ENCODE measurements at regions not wholly inside any gene's neighbourhood (a gene's known extent, or its start where the extent isn't known, plus 50 kb on each side); places are given as distances from the start of the nearest gene placed in this dataset.

GRCh38 chr6:121984956-121985355 is 414.5 kb upstream of the HSF2 start:
- WGBS, 2 donors = 78% methylated on average over 3 of the region's 3 CpGs; no CpG with 5 or more reads in 1 of the 2 donors
- DNase-seq = no peak
- Histone ChIP-seq H3K4me1 (no peaks in the 10 kb centered on the region), H3K4me3 (replicated peaks in 1 of 3) (no peak overlapping the region), H3K27ac (no peak overlapping the region), H3K36me3 (no peaks in the 10 kb centered on the region), H3K27me3 (no peaks in the 10 kb centered on the region), H3K9me3 (no peaks in the 10 kb centered on the region)
- intact Hi-C loops (cut with DNase I) = no loop called here
- no peak for TF ChIP-seq POLR2A (IDR thresholded peaks at IDR 0.05)
- TF ChIP-seq, protein P1, sequence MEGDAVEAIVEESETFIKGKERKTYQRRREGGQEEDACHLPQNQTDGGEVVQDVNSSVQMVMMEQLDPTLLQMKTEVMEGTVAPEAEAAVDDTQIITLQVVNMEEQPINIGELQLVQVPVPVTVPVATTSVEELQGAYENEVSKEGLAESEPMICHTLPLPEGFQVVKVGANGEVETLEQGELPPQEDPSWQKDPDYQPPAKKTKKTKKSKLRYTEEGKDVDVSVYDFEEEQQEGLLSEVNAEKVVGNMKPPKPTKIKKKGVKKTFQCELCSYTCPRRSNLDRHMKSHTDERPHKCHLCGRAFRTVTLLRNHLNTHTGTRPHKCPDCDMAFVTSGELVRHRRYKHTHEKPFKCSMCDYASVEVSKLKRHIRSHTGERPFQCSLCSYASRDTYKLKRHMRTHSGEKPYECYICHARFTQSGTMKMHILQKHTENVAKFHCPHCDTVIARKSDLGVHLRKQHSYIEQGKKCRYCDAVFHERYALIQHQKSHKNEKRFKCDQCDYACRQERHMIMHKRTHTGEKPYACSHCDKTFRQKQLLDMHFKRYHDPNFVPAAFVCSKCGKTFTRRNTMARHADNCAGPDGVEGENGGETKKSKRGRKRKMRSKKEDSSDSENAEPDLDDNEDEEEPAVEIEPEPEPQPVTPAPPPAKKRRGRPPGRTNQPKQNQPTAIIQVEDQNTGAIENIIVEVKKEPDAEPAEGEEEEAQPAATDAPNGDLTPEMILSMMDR (IDR thresholded peaks at IDR 0.05) = no peak

GRCh38 chr6:121993362-121993761 is 406.1 kb upstream of the HSF2 start:
- TF ChIP-seq, protein P1 (IDR thresholded peaks at IDR 0.05) = no peak
- no peak for TF ChIP-seq POLR2A (IDR thresholded peaks at IDR 0.05)
- Histone ChIP-seq H3K27me3 (no peaks in the 10 kb centered on the region), H3K4me1 (no peaks in the 10 kb centered on the region), H3K36me3 (no peaks in the 10 kb centered on the region), H3K27ac (no peak overlapping the region), H3K4me3 (replicated peaks in 1 of 3) (no peak overlapping the region), H3K9me3 (no peaks in the 10 kb centered on the region)
- WGBS, 2 donors = 76 to 78% methylated on average over 6 of the region's 6 CpGs
- DNase-seq = no peak
- intact Hi-C loops (cut with DNase I) = no loop called here

- Histone ChIP-seq H3K27me3 (no peaks in the 10 kb centered on the region), H3K27ac (no peak overlapping the region), H3K4me1 (no peaks in the 10 kb centered on the region), H3K4me3 (replicated peaks in 1 of 3) (no peak overlapping the region), H3K36me3 (no peaks in the 10 kb centered on the region), H3K9me3 (no peaks in the 10 kb centered on the region)
- no peak for DNase-seq
- 46 to 55% methylated on average over 1 of the region's 1 CpG for whole genome bisulfite sequencing, 2 donors
- intact Hi-C loops (cut with DNase I) = no loop called here
- no peak for TF ChIP-seq POLR2A (IDR thresholded peaks at IDR 0.05)
- TF ChIP-seq, protein P1 (IDR thresholded peaks at IDR 0.05) = no peak
Observed at GRCh38 chr6:121994919-121995318, 404.5 kb upstream of the HSF2 start.

DNA sequence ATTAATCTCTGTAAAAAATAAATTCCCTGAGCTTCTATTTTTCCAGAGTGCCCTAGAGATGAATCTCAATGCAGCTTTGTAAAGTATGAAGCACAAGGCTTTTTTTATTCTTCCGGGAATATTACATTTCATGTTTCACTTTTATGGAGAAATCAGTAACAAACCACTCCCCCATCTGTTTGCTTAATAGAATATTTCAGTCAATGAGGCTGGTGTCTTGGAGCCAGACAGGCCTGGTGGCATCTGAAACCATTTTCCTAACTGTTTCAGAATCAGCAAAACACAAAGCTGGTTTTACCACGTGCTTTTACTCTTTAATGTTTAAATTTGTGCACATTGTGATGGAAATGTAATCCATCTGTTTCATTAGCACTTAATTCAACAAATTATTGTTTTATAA is 400.8 kb upstream of the HSF2 start:
- Histone ChIP-seq H3K4me3 (replicated peaks in 1 of 3) (no peak overlapping the region), H3K4me1 (no peaks in the 10 kb centered on the region), H3K27ac (no peak overlapping the region), H3K9me3 (no peaks in the 10 kb centered on the region), H3K36me3 (no peaks in the 10 kb centered on the region), H3K27me3 (no peaks in the 10 kb centered on the region)
- intact Hi-C loops (cut with DNase I) = no loop called here
- DNase-seq = no peak
- TF ChIP-seq, protein P1 (IDR thresholded peaks at IDR 0.05) = no peak
- no peak for TF ChIP-seq POLR2A (IDR thresholded peaks at IDR 0.05)
- WGBS, 2 donors = 45 to 65% methylated on average over 2 of the region's 2 CpGs

DNA sequence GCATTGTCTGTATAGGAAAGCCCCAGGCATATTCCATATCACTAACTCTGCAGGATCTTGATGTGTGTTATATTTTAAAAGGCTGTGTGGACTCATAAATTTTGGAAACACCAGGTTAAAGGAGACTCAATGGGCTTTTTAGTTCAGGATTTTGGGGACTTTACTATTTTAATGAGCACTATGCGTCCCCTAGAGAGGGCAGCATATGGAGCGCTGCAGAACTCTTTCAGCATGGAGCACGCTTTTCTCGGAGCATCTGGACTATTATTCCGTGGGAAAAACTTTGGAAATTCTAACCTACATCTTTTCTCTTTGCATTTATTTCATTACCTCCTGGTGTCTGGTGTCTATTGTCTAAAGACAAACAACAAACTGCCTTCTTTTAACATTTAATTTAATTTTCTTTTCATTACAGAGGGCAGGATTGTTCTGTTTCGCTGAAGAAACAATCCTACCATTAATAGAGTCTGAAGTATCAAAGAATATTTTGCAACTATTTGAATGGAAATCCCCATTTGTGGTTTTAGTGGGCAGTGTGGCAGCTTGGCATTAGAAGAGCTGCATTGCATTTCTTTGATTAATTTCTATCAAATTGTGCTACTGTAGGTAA is 399.9 kb upstream of the HSF2 start:
- TF ChIP-seq POLR2A (IDR thresholded peaks at IDR 0.05) = no peak
- TF ChIP-seq, protein P1 (IDR thresholded peaks at IDR 0.05) = no peak
- WGBS, 2 donors = 90 to 94% methylated on average over 6 of the region's 6 CpGs

More for the DNA sequence above, 399.9 kb upstream of the HSF2 start:
- Histone ChIP-seq H3K4me1 (no peaks in the 10 kb centered on the region), H3K27me3 (no peaks in the 10 kb centered on the region), H3K27ac (no peak overlapping the region), H3K36me3 (no peaks in the 10 kb centered on the region), H3K9me3 (no peaks in the 10 kb centered on the region), H3K4me3 (replicated peaks in 1 of 3) (no peak overlapping the region)
- intact Hi-C loops (cut with DNase I) = no loop called here
- no peak for DNase-seq

All from thyroid gland (tissue), 4 donors.